Activated T-cell treated with anti-CD3 and anti-CD28 coated beads, Interleukin-2, amount 50 U/mL, for 4 hours (primary cell): ENCODE measurements at regions not wholly inside any gene's neighbourhood (a gene's known extent, or its start where the extent isn't known, plus 50 kb on each side); places are given as distances from the start of the nearest gene placed in this dataset.
"Not testable (repeated sequence)": the region's sequence is repeated elsewhere in the genome, so short reads cannot be mapped to it uniquely, and the experiment has no call there.

ENCODE experiments used
- ATAC-seq, 2 donors: fragments of 200-7000 bp; cut with Tn5 transposase; one replicate each; pipeline ENCODE4 v1.10.0; 2021
- DNase-seq: peaks from one replicate; pipeline ENCODE4 v3.0.0-alpha.2; 2020
- H3K27me3 Mint-ChIP-seq: one replicate; pipeline ENCODE4 v1.8.0; 2021; ENCODE audit warnings: low read depth, mixed read lengths
- H3K36me3 Mint-ChIP-seq: one replicate; pipeline ENCODE4 v1.8.0; 2022; ENCODE audit warnings: mixed read lengths; ENCODE audit not compliant: insufficient read depth
- H3K4me1 Mint-ChIP-seq: one replicate; pipeline ENCODE4 v1.8.0; 2021; ENCODE audit warnings: low read depth, mixed read lengths
- H3K4me3 Mint-ChIP-seq: one replicate; pipeline ENCODE4 v1.8.0; 2021; ENCODE audit warnings: mild to moderate bottlenecking, moderate library complexity, mixed read lengths
- H3K9me3 Mint-ChIP-seq: one replicate; pipeline ENCODE4 v1.8.0; 2021; ENCODE audit warnings: mixed read lengths

DNA sequence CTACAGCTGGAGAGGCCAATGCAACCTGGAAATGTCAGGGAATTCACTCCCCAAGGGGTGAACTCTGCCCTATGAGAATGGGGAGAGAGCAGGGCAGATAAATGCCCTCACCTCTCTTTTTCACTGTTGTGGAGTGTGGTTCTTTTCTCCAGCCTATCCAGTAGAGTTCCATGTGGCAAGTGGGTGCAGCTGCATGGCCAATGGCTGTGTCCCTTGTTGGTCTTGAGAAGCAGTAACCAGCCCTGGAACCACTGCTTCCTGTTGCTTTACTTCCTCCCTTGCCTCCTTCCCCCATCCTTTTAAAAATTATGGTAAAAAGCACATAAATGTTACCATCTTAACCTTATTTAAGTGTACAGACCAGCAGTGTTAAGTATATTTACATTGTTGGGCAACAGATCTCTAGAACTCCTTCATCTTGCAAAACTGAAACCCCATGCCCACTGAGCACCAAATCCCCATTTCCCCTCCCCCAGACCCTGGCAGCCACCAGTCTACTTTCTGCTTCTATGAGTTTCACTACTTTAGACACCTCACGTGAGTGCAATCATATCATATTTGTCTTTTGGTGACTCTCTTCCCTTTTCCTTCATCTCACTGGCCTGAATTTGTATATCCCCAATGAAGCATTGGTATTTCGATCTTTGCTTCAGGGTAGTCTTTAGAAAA, 77.0 kb upstream of the GRIP1 start:
- no peak for ATAC-seq
- Mint-ChIP-seq H3K27me3 (peaks cover 2% of the 10 kb centered on the region), H3K9me3 (no peaks in the 10 kb centered on the region), H3K36me3 (no peaks in the 10 kb centered on the region), H3K4me1 (peaks cover 6% of the 10 kb centered on the region), H3K4me3 (no peak overlapping the region)
- DNase-seq = no peak

DNA sequence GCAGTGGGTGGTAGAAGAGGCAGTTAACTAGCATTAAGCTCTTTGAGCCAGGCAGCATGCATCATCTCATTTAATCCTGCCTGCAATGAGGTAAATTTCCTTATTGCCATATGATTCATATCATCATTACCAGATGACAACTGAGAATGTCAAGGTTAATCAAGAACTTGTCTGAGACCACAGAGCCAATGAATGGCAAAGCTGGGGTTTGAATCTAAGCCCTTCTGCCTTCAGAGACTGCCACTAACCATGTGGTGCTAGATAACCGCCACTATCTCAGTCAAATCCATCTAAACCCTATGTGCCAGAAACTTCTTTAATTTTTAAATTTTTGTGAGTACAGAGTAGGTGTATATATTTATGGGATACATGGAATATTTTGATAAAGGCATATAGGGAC, 77.8 kb upstream of the GRIP1 start:
- Mint-ChIP-seq H3K27me3 (peaks cover 2% of the 10 kb centered on the region), H3K36me3 (no peaks in the 10 kb centered on the region), H3K4me1 (peaks cover 6% of the 10 kb centered on the region), H3K9me3 (no peaks in the 10 kb centered on the region), H3K4me3 (no peak overlapping the region)
- ATAC-seq (no peak), DNase-seq (no peak)

DNA sequence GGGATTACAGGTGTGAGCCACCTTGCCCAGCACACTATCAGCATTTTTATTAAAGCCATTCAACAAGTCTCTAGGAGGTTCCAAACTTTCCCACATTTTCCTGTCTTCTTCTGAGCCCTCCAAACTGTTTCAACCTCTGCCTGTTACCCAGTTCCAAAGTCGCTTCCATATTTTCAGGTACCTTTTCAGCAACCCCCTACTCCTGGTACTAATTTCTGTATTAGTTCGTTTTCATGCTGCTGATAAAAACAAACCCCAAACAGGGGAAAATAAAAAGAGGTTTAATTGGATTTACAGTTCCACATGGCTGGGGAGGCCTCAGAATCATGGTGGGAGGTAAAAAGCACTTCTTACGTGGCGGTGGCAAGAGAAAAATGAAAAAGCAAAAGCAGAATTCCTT, 81.2 kb upstream of the GRIP1 start:
- H3K27me3 Mint-ChIP-seq, H3K4me1 Mint-ChIP-seq, H3K4me3 Mint-ChIP-seq, DNase-seq, ATAC-seq, H3K9me3 Mint-ChIP-seq, H3K36me3 Mint-ChIP-seq: not testable (repeated sequence)

DNA sequence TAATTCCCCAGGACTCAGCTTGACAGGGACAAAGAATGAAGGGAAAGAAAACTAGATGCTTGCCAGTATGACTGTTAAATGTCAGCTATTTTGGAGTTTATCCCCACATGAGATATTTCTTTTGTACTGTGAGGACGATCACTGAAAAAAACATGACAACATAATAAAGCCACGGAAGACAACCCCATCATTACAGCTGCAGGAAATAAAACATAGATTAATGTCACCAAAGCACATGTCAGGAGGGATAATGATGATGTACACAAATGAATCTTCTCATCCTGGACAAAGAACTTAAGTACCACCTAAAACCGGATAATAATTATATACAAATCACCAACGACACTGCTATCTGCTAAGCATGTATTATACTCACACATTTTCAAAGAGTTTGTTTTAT, 84.6 kb upstream of the GRIP1 start:
- Mint-ChIP-seq H3K4me1 (peaks cover 27% of the 10 kb centered on the region), H3K4me3 (no peak overlapping the region), H3K36me3 (no peaks in the 10 kb centered on the region), H3K27me3 (peaks cover 2% of the 10 kb centered on the region), H3K9me3 (no peaks in the 10 kb centered on the region)
- DNase-seq = no peak
- ATAC-seq = no peak

DNA sequence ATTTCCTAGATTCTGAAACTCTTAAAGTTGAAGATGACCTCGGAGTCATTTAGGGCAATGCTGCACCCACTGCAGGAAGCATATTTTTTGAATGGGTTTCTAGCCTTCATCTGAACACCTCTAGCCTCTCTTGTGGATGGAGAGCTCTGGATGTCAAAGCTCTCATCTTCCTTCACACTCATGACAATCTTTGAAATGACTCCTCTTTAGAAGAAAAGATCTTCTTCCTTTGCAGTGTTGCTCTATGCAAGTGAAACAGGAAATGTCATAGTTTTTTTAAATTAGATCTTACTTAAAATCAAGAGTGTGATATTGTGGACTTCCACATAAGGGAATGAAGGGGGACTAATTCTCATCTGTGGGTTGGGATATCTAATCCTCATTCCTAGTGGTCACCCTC, 86.3 kb upstream of the GRIP1 start:
- DNase-seq (no peak), ATAC-seq (no peak)
- peaks cover 2% of the 10 kb centered on the region for H3K27me3 Mint-ChIP-seq
- no peak overlapping the region for H3K4me3 Mint-ChIP-seq
- H3K4me1 Mint-ChIP-seq = peaks cover 27% of the 10 kb centered on the region
- H3K9me3 Mint-ChIP-seq = no peaks in the 10 kb centered on the region
- no peaks in the 10 kb centered on the region for H3K36me3 Mint-ChIP-seq

DNA sequence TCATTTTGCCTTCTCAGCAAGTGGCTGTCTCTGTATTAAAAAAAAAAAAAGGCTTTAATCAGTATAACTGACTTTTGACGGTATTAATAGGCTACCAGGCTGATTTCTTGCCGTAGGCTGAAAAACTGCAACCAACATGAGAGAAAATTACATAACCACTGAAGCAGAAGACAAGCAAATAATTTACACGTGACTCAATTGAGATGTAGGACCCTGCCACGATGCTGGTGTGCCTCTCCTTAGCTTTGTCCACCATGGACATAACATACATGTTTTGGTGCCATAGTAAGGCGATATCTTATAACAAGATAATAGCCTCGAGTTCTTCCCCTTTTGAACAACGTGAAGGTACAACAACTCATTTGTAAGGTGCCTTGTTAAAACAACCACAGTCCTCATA, 88.7 kb upstream of the GRIP1 start:
- no peaks in the 10 kb centered on the region for H3K9me3 Mint-ChIP-seq
- no peak for ATAC-seq

DNA sequence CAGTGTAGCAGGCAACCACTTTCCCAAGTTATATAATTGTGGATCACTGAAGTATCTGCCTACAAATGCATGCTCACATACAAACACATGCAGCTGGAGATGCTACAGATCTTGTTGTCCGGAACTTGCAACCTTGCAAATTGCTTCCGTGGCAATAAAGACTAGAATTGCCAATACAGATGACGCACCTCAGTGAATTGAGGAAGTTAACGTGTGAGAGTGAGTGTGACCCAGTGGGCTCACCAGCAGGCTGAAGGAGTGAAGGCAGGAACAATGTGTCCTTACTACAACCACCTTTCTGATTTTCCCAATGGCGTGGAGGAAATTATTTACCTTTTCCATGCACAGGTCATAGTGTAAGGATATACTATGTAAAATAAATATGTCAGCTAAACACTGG, 89.4 kb upstream of the GRIP1 start:
- ATAC-seq (no peak), DNase-seq (no peak)
- Mint-ChIP-seq H3K36me3 (no peaks in the 10 kb centered on the region), H3K27me3 (peaks cover 2% of the 10 kb centered on the region), H3K4me1 (peaks cover 27% of the 10 kb centered on the region), H3K4me3 (no peak overlapping the region), H3K9me3 (no peaks in the 10 kb centered on the region)

More for the DNA sequence above, 88.7 kb upstream of the GRIP1 start:
- H3K4me1 Mint-ChIP-seq = peaks cover 27% of the 10 kb centered on the region
- no peak overlapping the region for H3K4me3 Mint-ChIP-seq
- no peaks in the 10 kb centered on the region for H3K36me3 Mint-ChIP-seq
- H3K27me3 Mint-ChIP-seq = peaks cover 2% of the 10 kb centered on the region
- no peak for DNase-seq

DNA sequence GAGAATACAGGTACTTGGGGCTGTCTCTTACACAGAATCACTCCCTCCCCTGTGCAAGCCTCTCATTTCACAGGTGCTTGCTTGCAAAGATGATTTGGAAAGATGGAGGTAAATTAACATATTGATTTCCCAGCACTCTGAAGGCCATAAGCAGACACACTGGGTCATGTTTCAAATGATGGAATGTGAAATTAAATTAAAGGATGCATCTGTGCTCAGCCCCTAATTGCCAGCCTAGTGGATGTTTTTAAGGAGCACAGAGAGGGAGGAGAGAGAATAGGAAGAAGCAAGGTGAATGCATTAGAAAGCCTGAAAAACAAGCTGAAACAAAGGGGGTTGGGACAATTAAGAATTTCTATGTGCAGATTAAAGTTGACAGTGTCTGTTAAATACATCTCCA, 96.1 kb upstream of the GRIP1 start:
- ATAC-seq (no peak), DNase-seq (no peak)
- no peaks in the 10 kb centered on the region for H3K9me3 Mint-ChIP-seq
- no peaks in the 10 kb centered on the region for H3K27me3 Mint-ChIP-seq
- no peak overlapping the region for H3K4me3 Mint-ChIP-seq
- peaks cover 20% of the 10 kb centered on the region for H3K4me1 Mint-ChIP-seq
- no peaks in the 10 kb centered on the region for H3K36me3 Mint-ChIP-seq

DNA sequence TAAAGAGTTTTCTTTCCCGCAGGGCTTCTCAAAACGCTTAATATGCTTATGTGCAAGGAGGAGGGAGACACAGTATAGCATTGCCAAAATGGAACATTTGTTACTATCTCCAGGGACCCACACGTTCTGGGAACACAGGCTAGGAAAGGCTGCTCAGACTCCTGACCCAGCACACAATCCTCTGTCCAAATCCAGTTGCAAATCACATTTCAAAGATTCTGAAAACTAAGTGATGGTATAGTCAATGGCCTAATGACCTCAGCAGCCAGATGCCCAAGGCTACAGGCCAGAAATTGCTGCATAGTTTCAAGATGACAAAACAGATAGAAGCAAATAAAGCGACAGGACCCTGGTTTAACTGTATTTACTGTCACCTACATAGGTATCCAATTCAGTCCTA, 97.0 kb upstream of the GRIP1 start:
- no peaks in the 10 kb centered on the region for H3K27me3 Mint-ChIP-seq
- H3K4me1 Mint-ChIP-seq = peaks cover 20% of the 10 kb centered on the region
- H3K4me3 Mint-ChIP-seq = no peak overlapping the region
- no peaks in the 10 kb centered on the region for H3K36me3 Mint-ChIP-seq
- no peaks in the 10 kb centered on the region for H3K9me3 Mint-ChIP-seq
- no peak for ATAC-seq
- no peak for DNase-seq

DNA sequence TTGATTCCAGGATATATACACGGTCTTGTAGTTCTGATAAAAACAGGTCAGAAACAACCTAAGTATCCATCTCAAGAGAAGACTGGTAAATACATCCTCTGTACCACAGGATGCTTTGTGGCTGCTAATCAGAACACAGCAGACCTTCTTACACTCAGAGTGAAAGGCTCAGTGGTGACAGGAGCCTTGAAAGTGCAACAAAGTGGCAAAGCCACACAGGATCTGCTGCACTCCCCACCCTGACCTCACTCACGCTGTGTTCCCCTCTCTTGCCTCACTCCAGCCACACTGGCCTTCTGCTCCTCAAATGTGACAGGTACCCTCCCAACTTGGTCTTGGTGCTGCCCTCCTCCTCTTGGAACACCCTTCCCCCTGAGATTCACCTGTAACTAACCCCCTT, 98.1 kb upstream of the GRIP1 start:
- no peaks in the 10 kb centered on the region for H3K27me3 Mint-ChIP-seq
- no peaks in the 10 kb centered on the region for H3K9me3 Mint-ChIP-seq
- H3K4me3 Mint-ChIP-seq = no peak overlapping the region
- no peaks in the 10 kb centered on the region for H3K36me3 Mint-ChIP-seq
- no peak for DNase-seq
- peak; percentile 98 for ATAC-seq
- H3K4me1 Mint-ChIP-seq = peaks cover 20% of the 10 kb centered on the region

DNA sequence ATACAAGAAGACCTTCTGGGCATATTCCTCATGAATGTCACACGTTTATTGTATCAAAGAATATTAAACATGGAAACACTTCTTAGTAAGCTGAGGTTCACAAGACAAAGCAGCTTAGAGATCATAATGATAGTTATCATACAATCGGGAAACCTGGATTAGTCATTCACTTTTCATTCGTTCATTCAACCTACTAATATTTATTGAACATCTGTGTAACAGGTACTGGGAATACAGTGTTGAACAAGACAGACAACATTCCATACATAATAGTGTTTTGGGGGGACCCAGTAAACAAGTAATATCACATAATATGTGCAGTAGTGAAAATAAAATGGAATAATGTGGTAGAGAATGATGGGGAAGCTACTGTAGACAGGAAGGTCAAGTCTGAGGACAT, 100.6 kb upstream of the GRIP1 start:
- no peak overlapping the region for H3K4me3 Mint-ChIP-seq
- H3K27me3 Mint-ChIP-seq = no peaks in the 10 kb centered on the region
- H3K4me1 Mint-ChIP-seq = peaks cover 20% of the 10 kb centered on the region
- no peak for ATAC-seq
- H3K36me3 Mint-ChIP-seq = no peaks in the 10 kb centered on the region
- no peaks in the 10 kb centered on the region for H3K9me3 Mint-ChIP-seq
- DNase-seq = no peak

DNA sequence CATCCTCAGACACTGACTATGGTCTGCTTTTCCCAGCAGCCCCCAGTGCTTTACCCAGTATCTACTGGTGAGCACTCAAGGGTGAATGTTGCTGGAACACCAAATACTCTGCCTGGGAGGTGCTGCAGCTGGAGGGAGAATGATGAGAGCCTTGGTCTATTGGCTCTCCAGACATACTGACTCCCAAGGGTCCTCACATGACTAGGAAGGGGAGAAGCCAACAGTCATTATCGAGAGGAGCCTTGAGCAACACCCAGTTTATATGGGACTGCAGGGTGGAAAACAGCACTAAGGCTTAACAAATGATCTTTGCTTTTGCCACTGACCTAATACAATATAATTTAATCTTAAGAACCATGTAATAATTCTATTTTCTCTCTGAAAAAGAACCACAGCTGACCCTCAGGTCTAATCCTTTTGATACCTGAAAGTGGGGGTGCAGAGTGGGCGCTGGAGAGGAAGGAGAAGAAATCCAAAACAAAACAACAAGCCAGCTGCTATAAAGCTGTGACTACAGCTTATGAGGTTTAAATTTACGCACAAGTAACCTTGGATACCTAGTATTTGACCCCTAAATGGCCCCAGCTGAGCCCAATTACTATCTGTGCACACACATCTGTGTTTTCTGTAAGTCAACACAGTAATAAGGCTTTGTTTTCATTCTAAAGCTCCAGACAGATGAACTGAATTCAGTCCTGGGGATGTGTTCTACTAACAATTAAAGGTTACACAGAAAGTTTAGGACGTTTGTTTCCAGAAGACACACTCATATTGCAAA, 107.8 kb upstream of the GRIP1 start:
- ATAC-seq = no peak
- Mint-ChIP-seq H3K9me3 (no peaks in the 10 kb centered on the region), H3K27me3 (no peaks in the 10 kb centered on the region), H3K36me3 (no peaks in the 10 kb centered on the region), H3K4me1 (no peaks in the 10 kb centered on the region), H3K4me3 (no peak overlapping the region)
- no peak for DNase-seq

DNA sequence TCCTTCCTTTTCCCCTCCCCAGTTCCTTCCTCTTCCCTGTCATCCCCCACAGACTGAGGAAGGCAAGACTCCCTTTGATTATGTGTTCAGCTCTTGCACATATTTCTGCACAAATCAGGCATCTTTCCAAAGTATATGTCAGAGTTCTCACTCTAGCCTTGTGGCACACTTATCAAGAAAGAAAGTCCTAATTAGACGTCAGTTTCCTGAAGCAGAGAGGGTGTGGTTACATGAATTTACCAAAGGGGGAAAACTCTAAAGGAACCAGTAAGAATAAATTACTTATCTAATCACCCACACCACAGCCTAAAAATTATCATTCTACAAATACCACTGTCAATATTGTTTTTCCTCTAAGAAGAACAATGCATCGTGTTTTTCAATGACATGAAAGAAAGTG, 120.7 kb upstream of the GRIP1 start:
- no peaks in the 10 kb centered on the region for H3K9me3 Mint-ChIP-seq
- H3K27me3 Mint-ChIP-seq = no peaks in the 10 kb centered on the region
- H3K4me3 Mint-ChIP-seq = no peak overlapping the region
- peaks cover 4% of the 10 kb centered on the region for H3K4me1 Mint-ChIP-seq
- DNase-seq (no peak), ATAC-seq (no peak)
- no peaks in the 10 kb centered on the region for H3K36me3 Mint-ChIP-seq

DNA sequence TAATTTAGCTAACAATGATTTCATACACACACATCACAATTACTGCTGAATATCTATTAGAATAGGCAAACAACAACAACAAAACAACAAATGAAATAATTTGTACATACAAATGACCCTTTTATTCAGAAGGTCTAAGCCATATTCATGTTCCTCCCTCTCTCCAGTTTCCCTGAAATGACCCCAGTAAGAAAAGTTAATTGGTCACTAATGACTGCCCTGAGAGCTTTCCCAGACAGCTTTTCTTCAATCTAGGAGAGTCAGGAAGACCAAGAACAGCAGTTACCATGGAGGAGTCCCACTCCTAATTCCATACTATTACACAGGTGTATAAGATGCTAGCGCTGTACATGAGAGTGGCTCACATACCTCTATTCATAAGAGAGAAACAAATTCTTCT, 121.2 kb upstream of the GRIP1 start:
- DNase-seq = no peak

DNA sequence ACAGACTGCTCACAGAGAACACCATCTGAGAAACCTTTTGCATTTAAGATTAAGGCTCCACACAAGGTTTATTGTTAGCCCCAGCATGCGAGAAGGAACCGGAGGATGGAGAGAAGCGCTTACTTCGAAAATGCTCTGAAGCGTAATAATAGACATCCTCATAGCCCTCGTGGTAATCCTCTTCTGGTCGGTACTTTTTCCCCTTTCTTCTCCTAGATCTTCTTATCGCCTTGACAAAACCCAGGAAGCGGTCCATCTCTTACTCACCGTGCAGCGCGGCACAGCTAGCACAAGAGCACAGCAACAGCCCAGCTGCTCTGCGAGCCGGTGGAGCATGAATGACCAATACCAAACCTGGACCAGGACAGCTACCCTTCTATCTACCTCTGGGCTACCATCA, 125.1 kb upstream of the GRIP1 start:
- peaks cover 6% of the 10 kb centered on the region for H3K4me1 Mint-ChIP-seq
- no peaks in the 10 kb centered on the region for H3K9me3 Mint-ChIP-seq
- no peak for DNase-seq
- ATAC-seq = no peak
- H3K4me3 Mint-ChIP-seq = no peak overlapping the region
- H3K27me3 Mint-ChIP-seq = no peaks in the 10 kb centered on the region
- no peaks in the 10 kb centered on the region for H3K36me3 Mint-ChIP-seq

More for the DNA sequence above, 121.2 kb upstream of the GRIP1 start:
- no peaks in the 10 kb centered on the region for H3K36me3 Mint-ChIP-seq
- peaks cover 6% of the 10 kb centered on the region for H3K4me1 Mint-ChIP-seq
- no peak overlapping the region for H3K4me3 Mint-ChIP-seq
- H3K27me3 Mint-ChIP-seq = no peaks in the 10 kb centered on the region
- no peaks in the 10 kb centered on the region for H3K9me3 Mint-ChIP-seq
- no peak for ATAC-seq
